Fibroblast of lung (primary cell): ENCODE measurements at regions not wholly inside any gene's neighbourhood (a gene's known extent, or its start where the extent isn't known, plus 50 kb on each side); places are given as distances from the start of the nearest gene placed in this dataset.

Source experiments
- DNase-seq, 2 donors: peaks; one replicate each; pipeline versions ENCODE4 v3.0.0 to v3.0.0-alpha.2; 2010; ENCODE audit warnings: low read depth in 2 of 2
- H2AFZ ChIP-seq: 2 replicates; pipeline ENCODE4 v1.5.1; 2012; ENCODE audit warnings: low read length, control low read depth, inconsistent platforms
- H3K27ac ChIP-seq: 2 replicates; pipeline ENCODE4 v1.5.1; 2011; ENCODE audit warnings: low read length, control low read depth; ENCODE audit not compliant: insufficient read depth
- H3K27me3 ChIP-seq: 2 replicates; pipeline ENCODE4 v1.5.1; 2011; ENCODE audit warnings: mild to moderate bottlenecking, low read length; ENCODE audit not compliant: control insufficient read depth, insufficient read depth
- H3K36me3 ChIP-seq: 2 replicates; pipeline ENCODE4 v1.5.1; 2011; ENCODE audit warnings: low read length; ENCODE audit not compliant: control insufficient read depth, insufficient read depth
- H3K4me1 ChIP-seq: 2 replicates; pipeline ENCODE4 v1.5.1; 2011; ENCODE audit warnings: low read length; ENCODE audit not compliant: control insufficient read depth, insufficient read depth; ENCODE audit errors: extremely low read depth
- H3K4me2 ChIP-seq: 2 replicates; pipeline ENCODE4 v1.5.1; 2011; ENCODE audit warnings: low read length, control low read depth; ENCODE audit not compliant: insufficient read depth; ENCODE audit errors: extremely low read depth
- H3K4me3 ChIP-seq, 4 experiments: fragments of 200-600 bp in 1 of 4; sonication (generic) in 1 of 4; replicated peaks in 1 of 4; 2 replicates each; pipeline ENCODE4 v1.5.1; 2011 to 2016; ENCODE audit warnings: low read length in 4 of 4, low read depth in 3 of 4, mild to moderate bottlenecking in 3 of 4, control low read depth in 2 of 4, inconsistent platforms in 1 of 4, mixed read lengths in 1 of 4; ENCODE audit not compliant: insufficient read depth in 1 of 4; ENCODE audit errors: control extremely low read depth in 1 of 4
- H3K79me2 ChIP-seq: 2 replicates; pipeline ENCODE4 v1.5.1; 2012; ENCODE audit warnings: mild to moderate bottlenecking, low read length, inconsistent platforms; ENCODE audit not compliant: control insufficient read depth, insufficient read depth
- H3K9ac ChIP-seq: 2 replicates; pipeline ENCODE4 v1.5.1; 2011; ENCODE audit warnings: mild to moderate bottlenecking, low read length, control low read depth; ENCODE audit not compliant: insufficient read depth
- H3K9me3 ChIP-seq: 2 replicates; pipeline ENCODE4 v1.5.1; 2012; ENCODE audit warnings: low read depth, low read length; ENCODE audit not compliant: control insufficient read depth, insufficient read depth
- H4K20me1 ChIP-seq: 2 replicates; pipeline ENCODE4 v1.5.1; 2011; ENCODE audit warnings: low read length; ENCODE audit not compliant: control insufficient read depth, insufficient read depth; ENCODE audit errors: extremely low read depth
- CTCF ChIP-seq, 2 donors: IDR thresholded peaks in 1 of 2; conservative IDR thresholded peaks in 1 of 2; 1 replicate in 1 of 2; 2 replicates in 1 of 2; pipeline ENCODE4 v1.5.1; 2011 to 2012; ENCODE audit warnings: low read length in 2 of 2, control low read depth in 1 of 2, inconsistent platforms in 1 of 2, low read depth in 1 of 2, mild to moderate bottlenecking in 1 of 2
- EZH2 ChIP-seq: IDR thresholded peaks from 2 replicates; pipeline ENCODE4 v1.5.1; 2012; ENCODE audit warnings: low read length, control low read depth, mild to moderate bottlenecking; ENCODE audit errors: missing control alignments

GRCh38 chr3:80836395-80836794 is 925.0 kb downstream of the GBE1 start:
- no peak for DNase-seq
- Histone ChIP-seq H3K9me3 (no peaks in the 10 kb centered on the region), H4K20me1 (no peaks in the 10 kb centered on the region), H3K79me2 (no peaks in the 10 kb centered on the region), H3K36me3 (no peaks in the 10 kb centered on the region), H3K27me3 (no peaks in the 10 kb centered on the region), H3K27ac (no peak overlapping the region), H3K4me3 (no peak overlapping the region), H2AFZ (no peak overlapping the region), H3K4me2 (no peak overlapping the region), H3K4me1 (no peaks in the 10 kb centered on the region), H3K9ac (no peak overlapping the region)
- TF ChIP-seq EZH2 (no peak), CTCF (conservative IDR thresholded peaks at IDR 0.05 in 1 of 2, IDR thresholded peaks at IDR 0.05 in 1 of 2; ENCODE audit: low read depth in 1 of 2, low read length in 2 of 2) (no peak)

- DNase-seq: no peak
- no peak overlapping the region for H3K4me3 ChIP-seq
- no peak overlapping the region for H2AFZ ChIP-seq
- no peak overlapping the region for H3K9ac ChIP-seq
- H4K20me1 ChIP-seq: no peaks in the 10 kb centered on the region
- H3K27me3 ChIP-seq: no peaks in the 10 kb centered on the region
- no peaks in the 10 kb centered on the region for H3K4me1 ChIP-seq
- no peak overlapping the region for H3K4me2 ChIP-seq
- H3K36me3 ChIP-seq: no peaks in the 10 kb centered on the region
- no peaks in the 10 kb centered on the region for H3K79me2 ChIP-seq
- no peak for TF ChIP-seq EZH2
- H3K9me3 ChIP-seq: no peaks in the 10 kb centered on the region
- no peak overlapping the region for H3K27ac ChIP-seq
Observed at GRCh38 chr3:80807577-80807976, 953.9 kb downstream of the GBE1 start.

GRCh38 chr3:80806673-80807072 is 954.8 kb downstream of the GBE1 start:
- no peak overlapping the region for H3K9ac ChIP-seq
- no peak for DNase-seq
- no peak overlapping the region for H2AFZ ChIP-seq
- no peaks in the 10 kb centered on the region for H3K9me3 ChIP-seq
- H3K79me2 ChIP-seq: no peaks in the 10 kb centered on the region
- no peak overlapping the region for H3K4me3 ChIP-seq
- H3K27ac ChIP-seq: no peak overlapping the region
- H3K4me1 ChIP-seq: no peaks in the 10 kb centered on the region
- H3K36me3 ChIP-seq: no peaks in the 10 kb centered on the region
- H3K27me3 ChIP-seq: no peaks in the 10 kb centered on the region
- TF ChIP-seq CTCF (conservative IDR thresholded peaks at IDR 0.05 in 1 of 2, IDR thresholded peaks at IDR 0.05 in 1 of 2; ENCODE audit: low read depth in 1 of 2, low read length in 2 of 2) (no peak), EZH2 (no peak)
- no peak overlapping the region for H3K4me2 ChIP-seq
- H4K20me1 ChIP-seq: no peaks in the 10 kb centered on the region

GRCh38 chr3:80788914-80789313 is 972.5 kb downstream of the GBE1 start:
- H3K4me1 ChIP-seq: no peaks in the 10 kb centered on the region
- H3K9ac ChIP-seq: no peak overlapping the region
- H3K4me2 ChIP-seq: no peak overlapping the region
- DNase-seq: no peak
- no peak overlapping the region for H2AFZ ChIP-seq
- no peak overlapping the region for H3K27ac ChIP-seq
- no peaks in the 10 kb centered on the region for H3K27me3 ChIP-seq
- TF ChIP-seq EZH2: no peak
- no peak for TF ChIP-seq CTCF (conservative IDR thresholded peaks at IDR 0.05 in 1 of 2, IDR thresholded peaks at IDR 0.05 in 1 of 2; ENCODE audit: low read depth in 1 of 2, low read length in 2 of 2)
- H3K4me3 ChIP-seq: no peak overlapping the region
- H3K9me3 ChIP-seq: no peaks in the 10 kb centered on the region
- H3K36me3 ChIP-seq: no peaks in the 10 kb centered on the region
- H4K20me1 ChIP-seq: no peaks in the 10 kb centered on the region
- no peaks in the 10 kb centered on the region for H3K79me2 ChIP-seq
